ENCODE measurements at regions not wholly inside any gene's neighbourhood (a gene's known extent, or its start where the extent isn't known, plus 50 kb on each side); places are given as distances from the start of the nearest gene placed in this dataset.
"Not testable (repeated sequence)": the region's sequence is repeated elsewhere in the genome, so short reads cannot be mapped to it uniquely, and the experiment has no call there.

- no peak overlapping the region for H3K27ac ChIP-seq
- H3K9me3 ChIP-seq: no peaks in the 10 kb centered on the region
- no peak for TF ChIP-seq CTCF (IDR thresholded peaks at IDR 0.05)
- TF ChIP-seq POLR2A (IDR thresholded peaks at IDR 0.05): no peak
- intact Hi-C loops (cut with DNase I; ENCODE audit: low total_unique reads): no loop called here
- 84 to 89% methylated on average over 3 of the region's 3 CpGs for WGBS, 2 donors
- DNase-seq: no peak
- no peaks in the 10 kb centered on the region for H3K36me3 ChIP-seq (ENCODE audit: low read depth, missing control alignments)
- H3K4me3 ChIP-seq: no peak overlapping the region
- H3K4me1 ChIP-seq: no peaks in the 10 kb centered on the region
- H3K27me3 ChIP-seq: no peaks in the 10 kb centered on the region
These were observed 99.6 kb downstream of the FAM114A2 start for GRCh38 chr5:153939101-153939500.

GRCh38 chr5:153938191-153938842, 100.4 kb downstream of the FAM114A2 start:
- Histone ChIP-seq H3K27ac (no peak overlapping the region), H3K4me1 (no peaks in the 10 kb centered on the region), H3K4me3 (no peak overlapping the region), H3K36me3 (ENCODE audit: low read depth, missing control alignments) (no peaks in the 10 kb centered on the region), H3K9me3 (no peaks in the 10 kb centered on the region), H3K27me3 (no peaks in the 10 kb centered on the region)
- TF ChIP-seq CTCF (IDR thresholded peaks at IDR 0.05): no peak
- TF ChIP-seq POLR2A (IDR thresholded peaks at IDR 0.05): no peak
- intact Hi-C loops (cut with DNase I; ENCODE audit: low total_unique reads): no loop called here
- DNase-seq: no peak

- intact Hi-C loops (cut with DNase I; ENCODE audit: low total_unique reads): no loop called here
- WGBS, 2 donors: 69 to 77% methylated on average over 2 of the region's 2 CpGs
- H3K4me3 ChIP-seq: no peak overlapping the region
- no peaks in the 10 kb centered on the region for H3K9me3 ChIP-seq
- TF ChIP-seq CTCF (IDR thresholded peaks at IDR 0.05) (no peak), POLR2A (IDR thresholded peaks at IDR 0.05) (no peak)
- DNase-seq: no peak
- no peaks in the 10 kb centered on the region for H3K27me3 ChIP-seq
- no peaks in the 10 kb centered on the region for H3K36me3 ChIP-seq (ENCODE audit: low read depth, missing control alignments)
- no peak overlapping the region for H3K27ac ChIP-seq
- H3K4me1 ChIP-seq: no peaks in the 10 kb centered on the region
These were observed 101.0 kb downstream of the FAM114A2 start for GRCh38 chr5:153937661-153938060.

GRCh38 chr5:153935151-153935550, 103.6 kb downstream of the FAM114A2 start:
- H3K36me3 ChIP-seq (ENCODE audit: low read depth, missing control alignments); DNase-seq; H3K4me1 ChIP-seq; intact Hi-C loops (cut with DNase I; ENCODE audit: low total_unique reads); H3K27ac ChIP-seq; H3K4me3 ChIP-seq; H3K27me3 ChIP-seq; H3K9me3 ChIP-seq: not testable (repeated sequence)
- 74 to 79% methylated on average over 2 of the region's 2 CpGs for WGBS, 2 donors

GRCh38 chr5:153926201-153926600, 112.5 kb downstream of the FAM114A2 start:
- Histone ChIP-seq H3K4me3 (no peak overlapping the region), H3K27ac (no peak overlapping the region), H3K36me3 (ENCODE audit: low read depth, missing control alignments) (no peaks in the 10 kb centered on the region), H3K27me3 (no peaks in the 10 kb centered on the region), H3K4me1 (no peaks in the 10 kb centered on the region), H3K9me3 (no peaks in the 10 kb centered on the region)
- TF ChIP-seq CTCF (IDR thresholded peaks at IDR 0.05): no peak
- intact Hi-C loops (cut with DNase I; ENCODE audit: low total_unique reads): no loop called here
- no peak for DNase-seq

Measured in testis (tissue), 2 donors.